Renal pelvis (tissue), 1 donor: ENCODE measurements at regions not wholly inside any gene's neighbourhood (a gene's known extent, or its start where the extent isn't known, plus 50 kb on each side); places are given as distances from the start of the nearest gene placed in this dataset.

Experiments
- DNase-seq: peaks from one replicate; pipeline ENCODE4 v3.0.0-alpha.2; 2013

- DNase-seq, result no peak
Measured at GRCh38 chr6:166046982-166047381, 120.7 kb downstream of the TBXT start.

- DNase-seq, result no peak
Measured at GRCh38 chr6:166046226-166046625, 121.4 kb downstream of the TBXT start.

GRCh38 chr6:166045860-166046200 lies 121.8 kb downstream of the TBXT start:
- peak; percentile 38 for DNase-seq

- no peak for DNase-seq
Measured at GRCh38 chr6:166045173-166045859, 122.3 kb downstream of the TBXT start.

DNA sequence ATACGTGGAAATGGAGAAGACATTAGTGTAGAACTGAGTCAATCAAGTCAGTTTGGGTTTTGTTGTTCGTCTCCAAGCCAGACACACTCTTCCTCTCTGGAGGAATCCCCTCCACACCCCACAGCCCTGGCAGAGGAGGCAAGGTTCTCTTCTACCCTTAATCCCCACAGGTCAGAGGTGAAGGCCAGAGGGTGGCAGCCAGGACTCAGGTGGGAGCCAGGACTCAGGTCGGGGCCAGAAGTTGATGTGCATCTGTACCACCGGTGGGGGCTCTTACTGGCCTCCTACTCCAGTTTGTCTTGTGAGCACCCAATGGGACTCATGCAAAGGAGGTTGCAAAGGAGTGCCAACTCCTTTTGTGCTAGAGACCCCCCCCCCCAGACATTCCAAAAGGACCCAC lies 126.4 kb downstream of the TBXT start:
- DNase-seq, result no peak

DNA sequence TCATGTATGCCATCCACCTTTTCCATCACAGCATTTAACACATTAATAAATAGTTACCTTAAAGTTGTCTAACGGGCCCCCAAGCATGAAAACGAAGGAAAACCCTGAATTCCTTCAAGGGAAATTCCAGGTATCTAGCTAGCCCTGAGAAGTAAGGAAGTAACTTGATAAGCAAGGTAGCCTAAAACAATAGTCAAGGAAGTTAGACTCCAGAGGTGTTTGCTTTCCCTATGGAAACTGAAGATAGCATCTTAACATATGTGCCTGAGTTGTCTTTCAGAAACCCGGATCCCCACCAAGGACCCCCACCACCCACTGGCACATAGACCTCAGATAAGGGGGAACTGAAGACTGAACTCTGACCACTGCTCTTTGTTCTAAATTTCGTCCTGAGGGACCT lies 127.4 kb downstream of the TBXT start:
- DNase-seq, result no peak

- DNase-seq, result no peak
Measured at GRCh38 chr6:166036316-166037095, 131.1 kb downstream of the TBXT start.

DNA sequence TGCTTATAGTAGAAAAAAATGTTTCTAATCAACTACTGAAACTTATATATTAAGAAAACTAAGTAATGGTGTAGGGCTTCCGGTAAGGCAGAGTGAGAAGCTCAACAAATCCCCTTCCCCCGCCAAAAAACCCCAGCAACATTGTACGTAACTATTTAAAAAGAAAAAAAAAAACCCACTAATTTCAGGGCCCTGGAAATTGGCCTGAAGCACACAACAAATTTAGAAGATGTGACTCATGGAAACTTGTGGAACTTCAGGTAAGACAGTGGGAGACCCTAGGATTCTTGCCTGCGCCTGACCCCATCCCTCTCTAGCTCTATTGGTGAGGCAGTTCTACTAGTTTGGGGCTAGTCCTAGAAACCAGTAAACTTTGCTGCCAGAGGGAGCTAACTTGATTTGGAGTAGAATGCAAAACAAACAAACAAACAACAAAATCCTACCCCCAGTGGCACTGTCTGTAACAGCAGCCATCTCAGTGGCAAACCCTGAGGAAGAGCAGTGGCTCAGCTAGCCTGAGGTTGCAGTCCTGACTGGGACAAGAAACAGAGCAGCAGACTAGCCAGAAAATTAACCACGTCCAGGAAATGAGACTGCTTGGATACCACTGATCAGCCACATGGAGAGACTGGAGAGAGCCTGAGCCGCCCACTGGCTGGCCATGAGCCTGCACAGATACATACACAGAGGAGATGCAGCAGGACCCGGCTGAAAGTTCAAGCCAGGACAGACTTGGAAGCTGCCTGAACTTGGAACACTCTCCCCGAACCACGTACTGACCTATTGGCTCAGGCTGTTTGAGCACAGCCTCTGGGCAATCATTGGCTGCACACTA lies 135.1 kb downstream of the TBXT start:
- DNase-seq, result no peak

DNA sequence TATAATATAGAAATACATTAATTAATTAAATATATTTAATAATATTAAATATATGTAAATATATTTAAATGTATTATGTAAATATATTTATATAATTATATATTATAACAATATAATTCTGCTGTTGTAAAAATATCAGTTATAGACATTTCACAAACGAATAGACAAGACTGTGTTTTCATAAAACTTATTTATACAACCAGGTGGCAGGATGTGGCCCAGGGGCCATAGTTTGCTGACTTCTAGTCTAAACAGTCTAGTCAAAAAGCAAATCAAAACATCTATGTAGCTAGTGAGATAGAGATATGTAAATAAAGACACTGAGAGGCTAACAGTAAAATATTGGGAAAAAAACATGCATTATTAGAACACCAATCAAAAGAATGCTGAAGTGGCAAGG lies 136.4 kb downstream of the TBXT start:
- DNase-seq, result no peak

- no peak for DNase-seq
Measured at GRCh38 chr6:166029506-166029905, 138.1 kb downstream of the TBXT start.

DNA sequence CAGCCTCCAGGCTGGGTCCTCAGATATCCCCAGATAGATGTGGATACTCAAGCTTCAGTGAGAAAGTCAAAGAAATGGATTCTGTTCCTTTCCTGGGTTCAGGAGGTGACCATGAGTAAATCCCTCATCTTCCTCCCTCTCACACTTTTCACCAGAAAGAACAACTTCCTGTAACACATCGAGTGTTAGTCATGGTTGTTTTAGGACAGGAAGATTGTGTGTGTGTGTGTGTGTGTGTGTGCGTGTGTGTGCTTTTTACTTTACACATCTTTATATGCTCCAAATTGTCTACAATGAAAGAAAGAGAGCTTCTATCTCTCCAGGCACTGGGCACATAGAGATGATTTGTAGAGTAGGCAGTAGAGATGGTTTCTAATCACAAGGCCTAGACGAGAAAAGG lies 139.9 kb downstream of the TBXT start:
- no peak for DNase-seq

GRCh38 chr6:166026586-166027126 lies 141.0 kb downstream of the TBXT start:
- no peak for DNase-seq

DNA sequence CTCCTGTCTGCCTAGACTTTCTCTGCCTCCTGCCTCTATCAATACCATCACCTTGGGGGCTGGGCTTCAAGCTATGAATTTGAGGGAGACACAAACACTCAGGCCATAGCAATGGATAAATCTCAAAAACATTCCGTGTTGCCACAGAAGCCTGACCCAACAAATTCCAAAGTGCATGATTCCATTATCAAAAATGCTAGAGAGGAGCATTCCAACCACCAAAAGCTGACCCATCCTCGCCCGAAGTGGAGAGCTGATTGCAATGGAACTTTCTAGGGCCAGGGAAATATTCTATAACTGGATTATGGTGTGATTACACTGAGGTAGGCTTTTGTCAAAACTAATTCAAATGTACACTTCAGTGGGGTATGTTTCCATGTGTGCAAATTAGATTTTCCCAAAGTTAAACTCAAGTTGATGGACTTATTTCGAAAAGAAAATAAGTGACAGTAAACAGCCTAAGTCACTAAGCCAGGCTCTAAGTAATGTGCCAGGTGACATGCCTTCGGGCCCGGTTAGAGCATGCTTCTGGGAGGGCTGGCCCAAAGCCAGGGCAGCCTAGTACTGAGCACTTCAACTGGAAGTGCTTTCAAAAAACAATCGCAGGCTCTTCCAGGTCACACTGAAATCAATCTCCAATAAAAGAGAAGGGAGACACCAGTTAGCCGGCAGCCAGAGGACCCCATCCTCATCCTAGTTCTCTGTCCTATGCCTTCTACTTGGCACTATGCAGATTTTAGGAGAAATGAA lies 142.3 kb downstream of the TBXT start:
- DNase-seq, result no peak

DNA sequence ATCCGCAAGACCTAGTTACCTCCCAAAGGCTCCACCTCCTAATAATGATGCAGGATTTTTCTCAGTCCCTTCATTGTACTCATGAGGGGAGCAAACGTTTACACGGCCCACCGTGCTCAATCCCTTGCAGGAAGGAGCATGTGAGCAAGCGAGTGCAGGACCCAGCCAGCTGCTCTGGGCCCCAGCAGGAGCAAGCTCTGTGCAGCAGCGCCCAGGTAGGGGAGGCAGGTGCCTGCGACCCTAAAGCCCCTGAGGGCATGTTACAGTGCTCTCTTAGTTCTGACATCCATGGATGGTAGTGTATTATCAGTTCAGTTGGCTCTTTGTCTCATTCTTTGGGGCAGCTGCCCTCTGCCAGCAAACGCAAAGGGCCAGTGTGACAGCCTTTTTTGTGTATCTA lies 143.4 kb downstream of the TBXT start:
- DNase-seq, result no peak

- DNase-seq, result no peak
Measured at GRCh38 chr6:166023273-166023989, 144.2 kb downstream of the TBXT start.

DNA sequence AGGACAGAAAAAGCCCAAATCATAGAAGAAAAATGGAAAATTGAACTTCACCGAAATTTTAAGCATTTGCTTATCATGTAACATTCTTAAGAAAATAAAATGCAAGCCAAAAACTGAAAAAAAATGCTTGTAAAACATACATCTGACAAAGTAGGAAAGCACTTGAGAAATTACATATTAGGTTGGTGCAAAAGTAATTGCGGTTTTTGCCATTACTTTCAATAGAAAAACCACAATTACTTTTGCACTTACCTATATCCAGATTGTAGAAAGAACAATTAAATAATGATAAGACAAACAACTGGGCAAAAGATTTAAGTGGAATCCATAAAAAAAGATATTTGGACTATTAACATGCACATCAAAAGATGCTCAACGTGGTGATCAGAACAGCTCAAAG lies 146.2 kb downstream of the TBXT start:
- no peak for DNase-seq

- DNase-seq, result no peak
Measured at GRCh38 chr6:166019214-166019613, 148.4 kb downstream of the TBXT start.

DNA sequence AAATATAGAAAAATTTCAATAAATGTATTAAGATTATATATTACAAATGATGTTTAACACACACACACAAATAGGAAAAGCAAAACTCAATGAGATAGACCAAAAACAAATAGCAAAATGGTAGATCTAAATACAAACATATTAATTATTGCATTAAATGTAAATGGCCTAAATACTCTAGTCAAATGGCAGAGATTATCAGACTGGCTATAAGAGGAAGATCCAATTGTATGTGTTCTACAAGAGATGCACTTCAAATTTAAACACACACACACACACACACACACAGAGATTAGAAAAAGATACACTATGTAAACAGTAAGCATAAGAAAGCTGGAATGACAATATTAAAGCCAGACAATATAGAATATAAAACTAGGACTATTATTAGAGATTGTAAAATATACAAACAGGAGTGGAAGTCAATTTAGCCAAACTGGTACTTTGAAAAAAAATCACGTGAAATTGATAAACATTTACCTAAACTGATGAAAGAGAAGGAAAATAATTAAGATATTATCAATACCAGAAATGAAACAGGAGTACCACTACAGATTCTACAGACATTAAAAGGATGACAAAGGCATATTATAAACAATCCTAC lies 150.5 kb downstream of the TBXT start:
- DNase-seq, result no peak

DNA sequence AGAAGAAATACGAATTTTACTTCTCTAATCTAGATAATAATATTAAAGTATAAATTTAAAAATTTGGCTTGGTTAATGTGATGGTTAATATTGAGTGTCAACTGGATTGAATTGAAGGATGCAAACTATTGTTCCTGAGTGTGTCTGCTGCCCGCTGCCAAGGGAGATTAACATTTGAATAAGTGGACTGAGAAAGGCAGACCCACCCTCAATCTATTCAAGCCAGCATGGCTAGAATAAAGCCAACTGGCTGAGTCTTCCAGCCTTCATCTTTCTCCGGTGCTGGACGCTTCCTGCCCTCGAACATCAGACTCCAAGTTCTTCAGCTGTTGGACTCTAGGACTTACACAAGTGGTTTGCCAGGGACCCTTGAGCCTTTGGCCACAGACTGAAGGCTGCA lies 152.7 kb downstream of the TBXT start:
- DNase-seq, result no peak

- no peak for DNase-seq
Measured at GRCh38 chr6:166010136-166010960, 157.3 kb downstream of the TBXT start.
